MM.1S (cell line): ENCODE measurements at regions not wholly inside any gene's neighbourhood (a gene's known extent, or its start where the extent isn't known, plus 50 kb on each side); places are given as distances from the start of the nearest gene placed in this dataset.

ENCODE experiments used
- DNase-seq: peaks from one replicate; pipeline ENCODE4 v3.0.0-alpha.2; 2015
- H2AFZ ChIP-seq: fragments of 300-600 bp; sonication (generic); 2 replicates; pipeline ENCODE4 v1.6.0; 2016; ENCODE audit warnings: antibody characterized with exemption, low read length
- H3F3A ChIP-seq: fragments of 300-600 bp; sonication (generic); 2 replicates; pipeline ENCODE4 v1.6.1; 2016; ENCODE audit warnings: mild to moderate bottlenecking, antibody characterized with exemption, low read length, moderate library complexity, mixed read lengths; ENCODE audit not compliant: insufficient read depth
- H3K27ac ChIP-seq: fragments of 300-600 bp; sonication (generic); 2 replicates; pipeline ENCODE4 v1.5.1; 2016; ENCODE audit warnings: mild to moderate bottlenecking, low read length
- H3K27me3 ChIP-seq: fragments of 300-600 bp; sonication (generic); replicated peaks from 2 replicates; pipeline ENCODE4 v1.6.0; 2016; ENCODE audit warnings: low read length; ENCODE audit not compliant: insufficient read depth
- H3K36me3 ChIP-seq: fragments of 300-600 bp; sonication (generic); replicated peaks from 2 replicates; pipeline ENCODE4 v1.6.1; 2016; ENCODE audit warnings: mild to moderate bottlenecking, low read length, mixed read lengths; ENCODE audit not compliant: insufficient read depth
- H3K4me1 ChIP-seq: fragments of 300-600 bp; sonication (generic); 2 replicates; pipeline ENCODE4 v1.6.1; 2016; ENCODE audit warnings: low read length, mixed read lengths
- H3K4me2 ChIP-seq: fragments of 300-600 bp; sonication (generic); 2 replicates; pipeline ENCODE4 v1.6.0; 2016; ENCODE audit warnings: low read depth, low read length
- H3K4me3 ChIP-seq: fragments of 300-600 bp; sonication (generic); 2 replicates; pipeline ENCODE4 v1.5.1; 2016; ENCODE audit warnings: low read length, mixed read lengths
- H3K79me2 ChIP-seq: fragments of 300-600 bp; sonication (generic); 2 replicates; pipeline ENCODE4 v1.6.1; 2016; ENCODE audit warnings: mixed run types, low read length, mixed read lengths
- H3K9ac ChIP-seq: fragments of 300-600 bp; sonication (generic); 2 replicates; pipeline ENCODE4 v1.6.1; 2016; ENCODE audit warnings: low read length, mixed read lengths
- H3K9me2 ChIP-seq: fragments of 300-600 bp; sonication (generic); replicated peaks from 2 replicates; pipeline ENCODE4 v1.6.1; 2016; ENCODE audit warnings: mild to moderate bottlenecking, low read length, mixed read lengths; ENCODE audit not compliant: insufficient read depth
- H3K9me3 ChIP-seq: fragments of 300-600 bp; sonication (generic); replicated peaks from 2 replicates; pipeline ENCODE4 v1.6.1; 2016; ENCODE audit warnings: mild to moderate bottlenecking, low read length, mixed read lengths; ENCODE audit not compliant: insufficient read depth
- H4K20me1 ChIP-seq: fragments of 300-600 bp; sonication (generic); 2 replicates; pipeline ENCODE4 v1.6.1; 2016; ENCODE audit warnings: mild to moderate bottlenecking, low read length, moderate library complexity, mixed read lengths; ENCODE audit not compliant: insufficient read depth
- EZH2 ChIP-seq: fragments of 300-600 bp; sonication (generic); optimal IDR thresholded peaks from 2 replicates; pipeline ENCODE3; 2017; ENCODE audit warnings: low read depth, mild to moderate bottlenecking, antibody characterized with exemption, low read length, mixed read lengths
- EZH2phosphoT487 ChIP-seq: fragments of 300-600 bp; sonication (generic); IDR thresholded peaks from 2 replicates; pipeline ENCODE4 v1.6.1; 2018; ENCODE audit warnings: antibody characterized with exemption, low read length
- TF ChIP-seq, protein P1 (sequence below): fragments of 300-600 bp; sonication (generic); IDR thresholded peaks from 2 replicates; pipeline ENCODE4 v1.5.1; 2016; ENCODE audit warnings: antibody characterized with exemption, low read length, mixed read lengths

- Histone ChIP-seq H3K9ac (no peak overlapping the region), H3K27me3 (no peaks in the 10 kb centered on the region), H3K79me2 (no peaks in the 10 kb centered on the region), H2AFZ (no peak overlapping the region), H3F3A (no peaks in the 10 kb centered on the region), H4K20me1 (no peaks in the 10 kb centered on the region), H3K9me3 (no peaks in the 10 kb centered on the region), H3K4me1 (peaks cover 5% of the 10 kb centered on the region; the same call in 1 of the 2 replicates), H3K27ac (no peak overlapping the region), H3K4me2 (no peak overlapping the region), H3K9me2 (no peaks in the 10 kb centered on the region), H3K4me3 (no peak overlapping the region), H3K36me3 (no peaks in the 10 kb centered on the region)
- DNase-seq = no peak
- TF ChIP-seq EZH2phosphoT487 (no peak), EZH2 (no peak)
- TF ChIP-seq, protein P1, sequence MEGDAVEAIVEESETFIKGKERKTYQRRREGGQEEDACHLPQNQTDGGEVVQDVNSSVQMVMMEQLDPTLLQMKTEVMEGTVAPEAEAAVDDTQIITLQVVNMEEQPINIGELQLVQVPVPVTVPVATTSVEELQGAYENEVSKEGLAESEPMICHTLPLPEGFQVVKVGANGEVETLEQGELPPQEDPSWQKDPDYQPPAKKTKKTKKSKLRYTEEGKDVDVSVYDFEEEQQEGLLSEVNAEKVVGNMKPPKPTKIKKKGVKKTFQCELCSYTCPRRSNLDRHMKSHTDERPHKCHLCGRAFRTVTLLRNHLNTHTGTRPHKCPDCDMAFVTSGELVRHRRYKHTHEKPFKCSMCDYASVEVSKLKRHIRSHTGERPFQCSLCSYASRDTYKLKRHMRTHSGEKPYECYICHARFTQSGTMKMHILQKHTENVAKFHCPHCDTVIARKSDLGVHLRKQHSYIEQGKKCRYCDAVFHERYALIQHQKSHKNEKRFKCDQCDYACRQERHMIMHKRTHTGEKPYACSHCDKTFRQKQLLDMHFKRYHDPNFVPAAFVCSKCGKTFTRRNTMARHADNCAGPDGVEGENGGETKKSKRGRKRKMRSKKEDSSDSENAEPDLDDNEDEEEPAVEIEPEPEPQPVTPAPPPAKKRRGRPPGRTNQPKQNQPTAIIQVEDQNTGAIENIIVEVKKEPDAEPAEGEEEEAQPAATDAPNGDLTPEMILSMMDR = no peak
Measured at GRCh38 chr7:55306331-55306730, 58.8 kb upstream of the LANCL2 start.

DNA sequence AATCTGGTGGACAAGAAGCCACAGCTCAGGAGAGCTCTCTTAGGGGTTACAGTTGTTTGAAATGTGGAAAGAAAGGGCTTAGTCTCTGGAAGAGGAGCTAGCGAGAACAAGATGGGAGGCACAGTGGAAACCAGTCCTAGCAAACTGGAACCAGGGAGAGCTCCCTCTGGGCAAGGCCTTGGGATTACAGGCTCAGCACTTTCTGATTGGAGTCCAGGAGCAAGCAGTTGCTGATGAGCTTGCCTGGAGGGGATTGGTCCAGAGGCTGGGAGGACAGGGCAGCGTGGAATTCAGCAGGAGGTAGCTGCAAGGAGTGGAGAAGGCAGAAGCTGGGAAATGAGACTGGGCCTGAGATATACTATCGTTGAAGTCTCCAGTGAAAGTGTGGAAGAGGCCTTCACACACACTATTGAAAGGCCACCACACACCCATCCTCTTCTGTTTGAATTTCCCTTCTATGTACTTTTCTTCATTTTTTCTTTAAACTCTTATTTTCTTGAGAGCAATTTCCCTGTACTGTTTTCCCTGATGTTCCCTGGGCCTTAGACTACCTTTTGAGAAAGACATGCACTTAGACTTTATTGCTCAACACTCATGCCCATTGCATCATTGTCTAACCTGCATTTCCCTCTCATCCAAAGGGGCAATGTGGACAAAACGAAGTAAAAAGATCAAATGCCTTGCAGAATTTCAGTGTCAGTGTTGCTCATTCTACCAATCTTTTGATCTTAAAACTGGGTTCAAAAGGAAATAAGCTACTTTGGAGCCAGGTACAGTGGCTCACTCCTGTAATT is 57.8 kb upstream of the LANCL2 start:
- TF ChIP-seq EZH2phosphoT487 (no peak), EZH2 (no peak)
- TF ChIP-seq, protein P1 = no peak

GRCh38 chr7:55308186-55308929 is 56.8 kb upstream of the LANCL2 start:
- no peak for TF ChIP-seq EZH2
- TF ChIP-seq, protein P1 = no peak
- no peak for TF ChIP-seq EZH2phosphoT487

More for the DNA sequence above, 57.8 kb upstream of the LANCL2 start:
- no peak for DNase-seq
- H3K4me1 ChIP-seq = peaks cover 5% of the 10 kb centered on the region; the same call in 1 of the 2 replicates
- H3K9me2 ChIP-seq = no peaks in the 10 kb centered on the region
- H3K79me2 ChIP-seq = no peaks in the 10 kb centered on the region
- no peaks in the 10 kb centered on the region for H3F3A ChIP-seq
- H3K9ac ChIP-seq = no peak overlapping the region
- no peak overlapping the region for H3K4me2 ChIP-seq
- no peaks in the 10 kb centered on the region for H3K36me3 ChIP-seq
- no peaks in the 10 kb centered on the region for H3K27me3 ChIP-seq
- H2AFZ ChIP-seq = no peak overlapping the region
- no peaks in the 10 kb centered on the region for H4K20me1 ChIP-seq
- H3K9me3 ChIP-seq = no peaks in the 10 kb centered on the region
- H3K27ac ChIP-seq = no peak overlapping the region
- H3K4me3 ChIP-seq = no peak overlapping the region

More at GRCh38 chr7:55308186-55308929, 56.8 kb upstream of the LANCL2 start:
- Histone ChIP-seq H3K27ac (no peak overlapping the region), H3K9ac (no peak overlapping the region), H2AFZ (no peak overlapping the region), H3K4me2 (no peak overlapping the region), H3K27me3 (no peaks in the 10 kb centered on the region), H3K9me3 (no peaks in the 10 kb centered on the region), H3K36me3 (no peaks in the 10 kb centered on the region), H4K20me1 (no peaks in the 10 kb centered on the region), H3K4me1 (peaks cover 5% of the 10 kb centered on the region; the same call in 1 of the 2 replicates), H3K79me2 (no peaks in the 10 kb centered on the region), H3K9me2 (no peaks in the 10 kb centered on the region), H3F3A (no peaks in the 10 kb centered on the region), H3K4me3 (no peak overlapping the region)
- DNase-seq = no peak
